ENCODE measurements at regions not wholly inside any gene's neighbourhood (a gene's known extent, or its start where the extent isn't known, plus 50 kb on each side); places are given as distances from the start of the nearest gene placed in this dataset.

DNA sequence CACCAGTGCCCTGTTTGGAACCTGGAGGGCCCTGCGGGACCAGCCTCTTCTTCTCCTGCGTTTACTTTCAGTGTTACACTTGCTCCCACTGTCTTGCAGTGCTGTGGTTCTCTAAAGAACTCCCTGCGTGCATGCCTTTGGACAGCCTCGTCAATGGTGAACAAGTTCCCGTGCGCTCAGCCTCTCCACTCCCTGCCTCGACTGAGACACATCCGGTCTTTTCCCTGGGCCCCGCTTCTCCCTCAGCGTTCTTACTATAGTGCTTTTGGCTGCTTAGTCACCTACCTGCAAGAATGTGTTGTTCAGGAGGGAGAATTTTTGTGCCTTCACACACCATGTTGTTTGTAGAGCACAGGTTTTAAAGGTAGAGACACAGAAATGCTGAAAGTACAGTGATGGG is 520.7 kb upstream of the MKI67 start:
- no peak overlapping the region for H3K4me2 ChIP-seq (ENCODE audit: low read length)
- no peaks in the 10 kb centered on the region for H3F3A ChIP-seq (ENCODE audit: low read length, unreplicated experiment)
- H3K27me3 ChIP-seq (ENCODE audit: low read length) = no peaks in the 10 kb centered on the region
- intact Hi-C loops (cut with micrococcal nuclease) = no loop called here
- DNase-seq = no peak
- TF ChIP-seq, protein P1, sequence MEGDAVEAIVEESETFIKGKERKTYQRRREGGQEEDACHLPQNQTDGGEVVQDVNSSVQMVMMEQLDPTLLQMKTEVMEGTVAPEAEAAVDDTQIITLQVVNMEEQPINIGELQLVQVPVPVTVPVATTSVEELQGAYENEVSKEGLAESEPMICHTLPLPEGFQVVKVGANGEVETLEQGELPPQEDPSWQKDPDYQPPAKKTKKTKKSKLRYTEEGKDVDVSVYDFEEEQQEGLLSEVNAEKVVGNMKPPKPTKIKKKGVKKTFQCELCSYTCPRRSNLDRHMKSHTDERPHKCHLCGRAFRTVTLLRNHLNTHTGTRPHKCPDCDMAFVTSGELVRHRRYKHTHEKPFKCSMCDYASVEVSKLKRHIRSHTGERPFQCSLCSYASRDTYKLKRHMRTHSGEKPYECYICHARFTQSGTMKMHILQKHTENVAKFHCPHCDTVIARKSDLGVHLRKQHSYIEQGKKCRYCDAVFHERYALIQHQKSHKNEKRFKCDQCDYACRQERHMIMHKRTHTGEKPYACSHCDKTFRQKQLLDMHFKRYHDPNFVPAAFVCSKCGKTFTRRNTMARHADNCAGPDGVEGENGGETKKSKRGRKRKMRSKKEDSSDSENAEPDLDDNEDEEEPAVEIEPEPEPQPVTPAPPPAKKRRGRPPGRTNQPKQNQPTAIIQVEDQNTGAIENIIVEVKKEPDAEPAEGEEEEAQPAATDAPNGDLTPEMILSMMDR (conservative IDR thresholded peaks at IDR 0.05; ENCODE audit: low read depth, low read length) = no peak
- no peak for TF ChIP-seq EZH2phosphoT487 (IDR thresholded peaks at IDR 0.05; ENCODE audit: borderline replicate concordance, low read length)
- TF ChIP-seq EZH2 (IDR thresholded peaks at IDR 0.05; ENCODE audit: low read length, unreplicated experiment) = no peak
- H3K9ac ChIP-seq (ENCODE audit: low read length) = no peak overlapping the region
- no peak overlapping the region for H3K4me3 ChIP-seq (ENCODE audit: low read length)
- H4K20me1 ChIP-seq (ENCODE audit: low read length) = no peaks in the 10 kb centered on the region
- ATAC-seq = no peak
- no peak overlapping the region for H2AFZ ChIP-seq (ENCODE audit: low read length)
- no peaks in the 10 kb centered on the region for H3K4me1 ChIP-seq (ENCODE audit: insufficient read depth, low read length)
- H3K79me2 ChIP-seq (ENCODE audit: low read length) = no peaks in the 10 kb centered on the region
- H3K27ac ChIP-seq (ENCODE audit: low read length) = no peak overlapping the region
- H3K9me3 ChIP-seq (ENCODE audit: low read length) = no peaks in the 10 kb centered on the region
- BruUV-seq (replicated peaks) = no TSS peak
- no peaks in the 10 kb centered on the region for H3K9me2 ChIP-seq (replicated peaks; ENCODE audit: low read length)
- POLR2A ChIA-PET (ENCODE audit: unreplicated experiment) = no interaction called here
- CTCF ChIA-PET = no interaction called here
- H3K36me3 ChIP-seq (ENCODE audit: low read depth, low read length) = no peaks in the 10 kb centered on the region

DNA sequence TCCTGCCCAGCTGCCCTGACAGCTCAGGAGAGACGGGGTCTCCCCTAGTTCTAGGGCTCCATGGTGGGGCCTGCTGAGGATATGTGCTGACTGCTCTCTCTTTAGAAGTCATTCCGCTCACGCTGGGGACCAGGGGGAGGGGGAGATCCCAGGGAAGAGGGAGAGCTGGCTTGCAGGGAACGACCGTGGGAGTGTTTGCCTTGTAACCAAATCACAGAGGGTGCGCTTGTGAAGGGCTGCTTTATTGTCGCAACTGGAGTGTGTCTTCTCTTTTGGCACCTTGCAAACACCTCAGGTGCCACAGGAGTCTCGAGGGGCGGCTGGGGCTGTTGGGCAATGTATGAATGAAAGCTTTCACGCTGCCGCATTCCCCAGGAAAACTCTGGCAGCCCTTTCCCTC is 531.3 kb upstream of the MKI67 start:
- Histone ChIP-seq H3K9me2 (replicated peaks; ENCODE audit: low read length) (no peaks in the 10 kb centered on the region), H3K36me3 (ENCODE audit: low read depth, low read length) (no peaks in the 10 kb centered on the region), H3K9me3 (ENCODE audit: low read length) (no peaks in the 10 kb centered on the region), H4K20me1 (ENCODE audit: low read length) (no peaks in the 10 kb centered on the region), H3K9ac (ENCODE audit: low read length) (no peak overlapping the region), H2AFZ (ENCODE audit: low read length) (no peak overlapping the region), H3K4me1 (ENCODE audit: insufficient read depth, low read length) (no peaks in the 10 kb centered on the region), H3K27me3 (ENCODE audit: low read length) (no peaks in the 10 kb centered on the region), H3K4me2 (ENCODE audit: low read length) (no peak overlapping the region), H3K4me3 (ENCODE audit: low read length) (no peak overlapping the region), H3F3A (ENCODE audit: low read length, unreplicated experiment) (no peaks in the 10 kb centered on the region), H3K27ac (ENCODE audit: low read length) (no peak overlapping the region), H3K79me2 (ENCODE audit: low read length) (no peaks in the 10 kb centered on the region)
- POLR2A ChIA-PET (ENCODE audit: unreplicated experiment) = no interaction called here
- ATAC-seq = no peak
- intact Hi-C loops (cut with micrococcal nuclease) = no loop called here
- CTCF ChIA-PET = no interaction called here
- no peak for TF ChIP-seq EZH2 (IDR thresholded peaks at IDR 0.05; ENCODE audit: low read length, unreplicated experiment)
- no peak for TF ChIP-seq EZH2phosphoT487 (IDR thresholded peaks at IDR 0.05; ENCODE audit: borderline replicate concordance, low read length)
- TF ChIP-seq, protein P1 (conservative IDR thresholded peaks at IDR 0.05; ENCODE audit: low read depth, low read length) = no peak
- no TSS peak for BruUV-seq (replicated peaks)
- DNase-seq = no peak

DNA sequence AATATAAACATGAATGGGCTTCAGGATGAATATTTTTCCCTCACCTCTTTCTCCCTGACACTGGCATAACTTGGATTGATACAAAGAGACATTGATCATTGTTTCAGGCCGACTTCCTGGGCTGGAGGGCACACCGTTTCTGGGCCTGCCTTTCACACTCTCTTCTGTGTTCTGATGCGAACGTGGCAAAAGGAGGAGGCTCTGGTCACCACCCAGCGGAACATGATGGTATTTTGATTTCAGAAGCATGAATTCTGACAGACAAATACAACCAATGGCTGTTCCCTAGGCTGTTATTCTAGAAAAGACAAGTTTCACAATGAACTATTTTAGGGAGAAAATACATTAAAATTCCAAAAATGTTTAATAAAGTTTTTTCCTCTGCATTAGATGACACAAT is 534.5 kb upstream of the MKI67 start:
- no peak overlapping the region for H3K4me3 ChIP-seq (ENCODE audit: low read length)
- H3K36me3 ChIP-seq (ENCODE audit: low read depth, low read length) = no peaks in the 10 kb centered on the region
- no peaks in the 10 kb centered on the region for H3K27me3 ChIP-seq (ENCODE audit: low read length)
- H3K9me3 ChIP-seq (ENCODE audit: low read length) = no peaks in the 10 kb centered on the region
- no TSS peak for BruUV-seq (replicated peaks)
- no peak overlapping the region for H3K4me2 ChIP-seq (ENCODE audit: low read length)
- ChIA-PET POLR2A (ENCODE audit: unreplicated experiment) (no interaction called here), CTCF (no interaction called here)
- no peak overlapping the region for H2AFZ ChIP-seq (ENCODE audit: low read length)
- no peaks in the 10 kb centered on the region for H3F3A ChIP-seq (ENCODE audit: low read length, unreplicated experiment)
- H4K20me1 ChIP-seq (ENCODE audit: low read length) = no peaks in the 10 kb centered on the region
- H3K4me1 ChIP-seq (ENCODE audit: insufficient read depth, low read length) = no peaks in the 10 kb centered on the region
- no peak for DNase-seq
- no peak overlapping the region for H3K27ac ChIP-seq (ENCODE audit: low read length)
- TF ChIP-seq EZH2phosphoT487 (IDR thresholded peaks at IDR 0.05; ENCODE audit: borderline replicate concordance, low read length) = no peak
- TF ChIP-seq EZH2 (IDR thresholded peaks at IDR 0.05; ENCODE audit: low read length, unreplicated experiment) = no peak
- TF ChIP-seq, protein P1 (conservative IDR thresholded peaks at IDR 0.05; ENCODE audit: low read depth, low read length) = no peak
- H3K9ac ChIP-seq (ENCODE audit: low read length) = no peak overlapping the region
- H3K79me2 ChIP-seq (ENCODE audit: low read length) = no peaks in the 10 kb centered on the region
- intact Hi-C loops (cut with micrococcal nuclease) = no loop called here
- no peaks in the 10 kb centered on the region for H3K9me2 ChIP-seq (replicated peaks; ENCODE audit: low read length)
- no peak for ATAC-seq

All from PC-3 (cell line).